ENCODE measurements at regions not wholly inside any gene's neighbourhood (a gene's known extent, or its start where the extent isn't known, plus 50 kb on each side); places are given as distances from the start of the nearest gene placed in this dataset.

- CTCF ChIA-PET = interaction anchor here (1.2 to 7.0 kb wide), 2 partner anchors 21 to 205 kb away, joined by 3 to 96 read pairs; no protein-coding TSS in a partner anchor
- no peaks in the 10 kb centered on the region for H3K9me3 Mint-ChIP-seq (ENCODE audit: insufficient read depth)
These were observed 50.5 kb upstream of the COBL start for GRCh38 chr7:51366930-51367613.

More at GRCh38 chr7:51366930-51367613, 50.5 kb upstream of the COBL start:
- Mint-ChIP-seq H3K36me3 (ENCODE audit: low read depth) (no peaks in the 10 kb centered on the region), H3K27ac (no peak overlapping the region), H3K4me3 (no peak overlapping the region), H3K4me1 (ENCODE audit: low read depth) (no peaks in the 10 kb centered on the region), H3K27me3 (ENCODE audit: low read depth) (peaks cover 2% of the 10 kb centered on the region)
- POLR2A ChIA-PET = no interaction called here
- peak; percentile 22 for DNase-seq
- no peak for ATAC-seq

Measured in activated CD8-positive, alpha-beta T cell treated with anti-CD3 and anti-CD28 coated beads, Interleukin-2, amount 10 ng/mL, durations not matched to agents 7 days and 5 days (primary cell).